Activated T-helper 2 cell treated with anti-CD3 and anti-CD28 coated beads, Interferon-gamma antibody, Interleukin-2, Interleukin-4, amounts not matched to agents 10 μg/mL and 5 μg/mL and 100 μg/mL, durations not matched to agents 14 hours and 24 hours and 36 hours (primary cell): ENCODE measurements at regions not wholly inside any gene's neighbourhood (a gene's known extent, or its start where the extent isn't known, plus 50 kb on each side); places are given as distances from the start of the nearest gene placed in this dataset.

ENCODE experiments used
- DNase-seq: peaks from one replicate; pipeline ENCODE4 v3.0.0; 2021; ENCODE audit warnings: low spot score
- H3K27ac Mint-ChIP-seq: one replicate; pipeline ENCODE4 v1.8.0; 2021; ENCODE audit warnings: mixed read lengths
- H3K27me3 Mint-ChIP-seq: one replicate; pipeline ENCODE4 v1.8.0; 2021; ENCODE audit warnings: low read depth, mixed read lengths
- H3K36me3 Mint-ChIP-seq: one replicate; pipeline ENCODE4 v1.8.0; 2021; ENCODE audit warnings: low read depth, mixed read lengths
- H3K4me1 Mint-ChIP-seq: one replicate; pipeline ENCODE4 v1.8.0; 2021; ENCODE audit warnings: low read depth, mixed read lengths
- H3K4me3 Mint-ChIP-seq: one replicate; pipeline ENCODE4 v1.8.0; 2021; ENCODE audit warnings: low read depth, mild to moderate bottlenecking, moderate library complexity, mixed read lengths
- H3K9me3 Mint-ChIP-seq: one replicate; pipeline ENCODE4 v1.8.0; 2021; ENCODE audit warnings: mixed read lengths
- intact Hi-C: fragments of 100-400 bp; cut with micrococcal nuclease; formaldehyde crosslinking; loops from one replicate; pipeline ENCODE4 v1.15.1; 2023

- H3K9me3 Mint-ChIP-seq: no peaks in the 10 kb centered on the region
- H3K4me3 Mint-ChIP-seq: no peak overlapping the region
- H3K27ac Mint-ChIP-seq: no peak overlapping the region
- no peaks in the 10 kb centered on the region for H3K36me3 Mint-ChIP-seq
- H3K27me3 Mint-ChIP-seq: no peaks in the 10 kb centered on the region
- DNase-seq: no peak
- H3K4me1 Mint-ChIP-seq: no peaks in the 10 kb centered on the region
- intact Hi-C loops: no loop called here
Measured at GRCh38 chr20:11832851-11833250, 84.8 kb upstream of the BTBD3 start.

GRCh38 chr20:11833825-11834224 lies 83.9 kb upstream of the BTBD3 start:
- Mint-ChIP-seq H3K4me1 (no peaks in the 10 kb centered on the region), H3K27me3 (no peaks in the 10 kb centered on the region), H3K27ac (no peak overlapping the region), H3K9me3 (no peaks in the 10 kb centered on the region), H3K4me3 (no peak overlapping the region), H3K36me3 (no peaks in the 10 kb centered on the region)
- no peak for DNase-seq
- intact Hi-C loops: no loop called here

- no peaks in the 10 kb centered on the region for H3K4me1 Mint-ChIP-seq
- H3K4me3 Mint-ChIP-seq: no peak overlapping the region
- H3K27me3 Mint-ChIP-seq: no peaks in the 10 kb centered on the region
- DNase-seq: no peak
- no peaks in the 10 kb centered on the region for H3K36me3 Mint-ChIP-seq
- H3K9me3 Mint-ChIP-seq: no peaks in the 10 kb centered on the region
- intact Hi-C loops: no loop called here
- no peak overlapping the region for H3K27ac Mint-ChIP-seq
Measured at GRCh38 chr20:11838076-11838636, 79.5 kb upstream of the BTBD3 start.

GRCh38 chr20:11841972-11842461 lies 75.7 kb upstream of the BTBD3 start:
- Mint-ChIP-seq H3K27me3 (no peaks in the 10 kb centered on the region), H3K27ac (no peak overlapping the region), H3K9me3 (no peaks in the 10 kb centered on the region), H3K4me1 (no peaks in the 10 kb centered on the region), H3K36me3 (no peaks in the 10 kb centered on the region), H3K4me3 (no peak overlapping the region)
- intact Hi-C loops: no loop called here
- no peak for DNase-seq

- no peaks in the 10 kb centered on the region for H3K9me3 Mint-ChIP-seq
- DNase-seq: no peak
- no peaks in the 10 kb centered on the region for H3K27me3 Mint-ChIP-seq
- H3K4me1 Mint-ChIP-seq: no peaks in the 10 kb centered on the region
- H3K36me3 Mint-ChIP-seq: no peaks in the 10 kb centered on the region
- H3K27ac Mint-ChIP-seq: no peak overlapping the region
- no peak overlapping the region for H3K4me3 Mint-ChIP-seq
- intact Hi-C loops: no loop called here
Measured at GRCh38 chr20:11843289-11843688, 74.4 kb upstream of the BTBD3 start.

- intact Hi-C loops: no loop called here
- no peaks in the 10 kb centered on the region for H3K4me1 Mint-ChIP-seq
- H3K36me3 Mint-ChIP-seq: no peaks in the 10 kb centered on the region
- no peaks in the 10 kb centered on the region for H3K27me3 Mint-ChIP-seq
- H3K27ac Mint-ChIP-seq: no peak overlapping the region
- DNase-seq: no peak
- no peaks in the 10 kb centered on the region for H3K9me3 Mint-ChIP-seq
- H3K4me3 Mint-ChIP-seq: no peak overlapping the region
Measured at GRCh38 chr20:11844691-11845090, 73.0 kb upstream of the BTBD3 start.

- H3K9me3 Mint-ChIP-seq: no peaks in the 10 kb centered on the region
Measured at GRCh38 chr20:11845340-11845739, 72.4 kb upstream of the BTBD3 start.

GRCh38 chr20:11846131-11846530 lies 71.6 kb upstream of the BTBD3 start:
- no peaks in the 10 kb centered on the region for H3K9me3 Mint-ChIP-seq
- DNase-seq: no peak
- H3K36me3 Mint-ChIP-seq: no peaks in the 10 kb centered on the region
- H3K4me1 Mint-ChIP-seq: no peaks in the 10 kb centered on the region
- no peaks in the 10 kb centered on the region for H3K27me3 Mint-ChIP-seq
- intact Hi-C loops: no loop called here
- H3K27ac Mint-ChIP-seq: no peak overlapping the region
- H3K4me3 Mint-ChIP-seq: no peak overlapping the region

More at GRCh38 chr20:11845340-11845739, 72.4 kb upstream of the BTBD3 start:
- no peak for DNase-seq
- Mint-ChIP-seq H3K4me3 (no peak overlapping the region), H3K4me1 (no peaks in the 10 kb centered on the region), H3K27me3 (no peaks in the 10 kb centered on the region), H3K27ac (no peak overlapping the region), H3K36me3 (no peaks in the 10 kb centered on the region)
- intact Hi-C loops: no loop called here

GRCh38 chr20:11847827-11848226 lies 69.9 kb upstream of the BTBD3 start:
- intact Hi-C loops: no loop called here
- Mint-ChIP-seq H3K27me3 (no peaks in the 10 kb centered on the region), H3K9me3 (no peaks in the 10 kb centered on the region), H3K36me3 (no peaks in the 10 kb centered on the region), H3K4me3 (no peak overlapping the region), H3K4me1 (no peaks in the 10 kb centered on the region), H3K27ac (no peak overlapping the region)
- no peak for DNase-seq

- DNase-seq: no peak
- Mint-ChIP-seq H3K36me3 (no peaks in the 10 kb centered on the region), H3K4me1 (no peaks in the 10 kb centered on the region), H3K27me3 (no peaks in the 10 kb centered on the region), H3K27ac (no peak overlapping the region), H3K9me3 (no peaks in the 10 kb centered on the region), H3K4me3 (no peak overlapping the region)
- intact Hi-C loops: no loop called here
Measured at GRCh38 chr20:11849270-11849915, 68.3 kb upstream of the BTBD3 start.

GRCh38 chr20:11849976-11850670 lies 67.6 kb upstream of the BTBD3 start:
- Mint-ChIP-seq H3K36me3 (no peaks in the 10 kb centered on the region), H3K4me3 (no peak overlapping the region), H3K4me1 (no peaks in the 10 kb centered on the region), H3K27ac (no peak overlapping the region), H3K9me3 (no peaks in the 10 kb centered on the region), H3K27me3 (no peaks in the 10 kb centered on the region)
- no peak for DNase-seq
- intact Hi-C loops: no loop called here

- no peak overlapping the region for H3K27ac Mint-ChIP-seq
- H3K27me3 Mint-ChIP-seq: no peaks in the 10 kb centered on the region
- H3K9me3 Mint-ChIP-seq: no peaks in the 10 kb centered on the region
- H3K36me3 Mint-ChIP-seq: no peaks in the 10 kb centered on the region
- intact Hi-C loops: no loop called here
- no peaks in the 10 kb centered on the region for H3K4me1 Mint-ChIP-seq
- DNase-seq: no peak
- H3K4me3 Mint-ChIP-seq: no peak overlapping the region
Measured at GRCh38 chr20:11850901-11851300, 66.8 kb upstream of the BTBD3 start.

GRCh38 chr20:11851646-11852045 lies 66.0 kb upstream of the BTBD3 start:
- Mint-ChIP-seq H3K27me3 (no peaks in the 10 kb centered on the region), H3K9me3 (no peaks in the 10 kb centered on the region), H3K36me3 (no peaks in the 10 kb centered on the region), H3K4me1 (no peaks in the 10 kb centered on the region), H3K4me3 (no peak overlapping the region), H3K27ac (no peak overlapping the region)
- intact Hi-C loops: no loop called here
- DNase-seq: no peak
